HEK293T (cell line): ENCODE measurements at regions not wholly inside any gene's neighbourhood (a gene's known extent, or its start where the extent isn't known, plus 50 kb on each side); places are given as distances from the start of the nearest gene placed in this dataset.

ENCODE experiments used
- CTBP1 ChIP-seq: fragments of 450-650 bp; IDR thresholded peaks from 2 replicates; pipeline ENCODE4 v1.6.1; 2016; ENCODE audit warnings: borderline replicate concordance
- ELF4 ChIP-seq: fragments of 450-650 bp; IDR thresholded peaks from 2 replicates; pipeline ENCODE4 v1.6.1; 2017; ENCODE audit warnings: antibody characterized with exemption
- FOXM1 ChIP-seq: fragments of 450-650 bp; IDR thresholded peaks from 2 replicates; pipeline ENCODE4 v1.6.1; 2017; ENCODE audit warnings: mild to moderate bottlenecking, borderline replicate concordance
- NFRKB ChIP-seq: fragments of 450-650 bp; IDR thresholded peaks from 2 replicates; pipeline ENCODE4 v1.6.1; 2016; ENCODE audit warnings: mild to moderate bottlenecking, moderate library complexity

GRCh38 chr2:36044411-36044810 is 311.2 kb upstream of the CRIM1 start:
- no peak for TF ChIP-seq FOXM1
- no peak for TF ChIP-seq ELF4
- no peak for TF ChIP-seq CTBP1
- no peak for TF ChIP-seq NFRKB
